ENCODE measurements at regions not wholly inside any gene's neighbourhood (a gene's known extent, or its start where the extent isn't known, plus 50 kb on each side); places are given as distances from the start of the nearest gene placed in this dataset.

- no peaks in the 10 kb centered on the region for H3K9me2 ChIP-seq (replicated peaks; ENCODE audit: low read depth, low read length)
- no peak overlapping the region for H3K9ac ChIP-seq (ENCODE audit: low read depth, low read length, poor library complexity, severe bottlenecking)
- H3K36me3 ChIP-seq (ENCODE audit: insufficient read depth, low read length): no peaks in the 10 kb centered on the region
- H3F3A ChIP-seq (ENCODE audit: low read depth): no peaks in the 10 kb centered on the region
- no peak for TF ChIP-seq CTCF (conservative IDR thresholded peaks at IDR 0.05; ENCODE audit: low read length)
- no peak for TF ChIP-seq EZH2phosphoT487 (IDR thresholded peaks at IDR 0.05; ENCODE audit: borderline replicate concordance)
- no peak overlapping the region for H2AFZ ChIP-seq (ENCODE audit: low read length)
- no peaks in the 10 kb centered on the region for H3K9me3 ChIP-seq (ENCODE audit: insufficient read depth, low read depth, low read length)
- no peaks in the 10 kb centered on the region for H3K4me1 ChIP-seq (ENCODE audit: insufficient read depth, low read length, poor library complexity, severe bottlenecking)
- no peaks in the 10 kb centered on the region for H4K20me1 ChIP-seq (ENCODE audit: insufficient read depth, low read length, poor library complexity, severe bottlenecking)
- H3K27me3 ChIP-seq (ENCODE audit: insufficient read depth, low read length, poor library complexity, severe bottlenecking): no peaks in the 10 kb centered on the region
- no peaks in the 10 kb centered on the region for H3K79me2 ChIP-seq (ENCODE audit: insufficient read depth, low read length)
- H3K4me3 ChIP-seq (ENCODE audit: low read length, poor library complexity, severe bottlenecking): no peak overlapping the region
- no peak overlapping the region for H3K4me2 ChIP-seq (ENCODE audit: low read depth, low read length, poor library complexity, severe bottlenecking)
Measured at GRCh38 chr2:105166688-105167087, 74.9 kb upstream of the GPR45 start.

GRCh38 chr2:105168543-105168942 lies 73.0 kb upstream of the GPR45 start:
- Histone ChIP-seq H3K4me1 (ENCODE audit: insufficient read depth, low read length, poor library complexity, severe bottlenecking) (no peaks in the 10 kb centered on the region), H3F3A (ENCODE audit: low read depth) (no peaks in the 10 kb centered on the region), H3K36me3 (ENCODE audit: insufficient read depth, low read length) (no peaks in the 10 kb centered on the region), H2AFZ (ENCODE audit: low read length) (no peak overlapping the region), H3K27me3 (ENCODE audit: insufficient read depth, low read length, poor library complexity, severe bottlenecking) (no peaks in the 10 kb centered on the region), H3K9me3 (ENCODE audit: insufficient read depth, low read depth, low read length) (no peaks in the 10 kb centered on the region), H3K9me2 (replicated peaks; ENCODE audit: low read depth, low read length) (no peaks in the 10 kb centered on the region), H3K4me2 (ENCODE audit: low read depth, low read length, poor library complexity, severe bottlenecking) (no peak overlapping the region), H4K20me1 (ENCODE audit: insufficient read depth, low read length, poor library complexity, severe bottlenecking) (no peaks in the 10 kb centered on the region), H3K79me2 (ENCODE audit: insufficient read depth, low read length) (no peaks in the 10 kb centered on the region), H3K9ac (ENCODE audit: low read depth, low read length, poor library complexity, severe bottlenecking) (no peak overlapping the region), H3K4me3 (ENCODE audit: low read length, poor library complexity, severe bottlenecking) (no peak overlapping the region)
- no peak for TF ChIP-seq CTCF (conservative IDR thresholded peaks at IDR 0.05; ENCODE audit: low read length)
- no peak for TF ChIP-seq EZH2phosphoT487 (IDR thresholded peaks at IDR 0.05; ENCODE audit: borderline replicate concordance)

- Histone ChIP-seq H2AFZ (ENCODE audit: low read length) (no peak overlapping the region), H4K20me1 (ENCODE audit: insufficient read depth, low read length, poor library complexity, severe bottlenecking) (no peaks in the 10 kb centered on the region), H3K4me2 (ENCODE audit: low read depth, low read length, poor library complexity, severe bottlenecking) (peak overlapping the region; percentile 73), H3K4me3 (ENCODE audit: low read length, poor library complexity, severe bottlenecking) (peak overlapping the region; percentile 59), H3K9me3 (ENCODE audit: insufficient read depth, low read depth, low read length) (no peaks in the 10 kb centered on the region), H3K9me2 (replicated peaks; ENCODE audit: low read depth, low read length) (no peaks in the 10 kb centered on the region), H3F3A (ENCODE audit: low read depth) (no peaks in the 10 kb centered on the region), H3K36me3 (ENCODE audit: insufficient read depth, low read length) (no peaks in the 10 kb centered on the region), H3K9ac (ENCODE audit: low read depth, low read length, poor library complexity, severe bottlenecking) (peak overlapping the region; percentile 29), H3K27me3 (ENCODE audit: insufficient read depth, low read length, poor library complexity, severe bottlenecking) (no peaks in the 10 kb centered on the region), H3K4me1 (ENCODE audit: insufficient read depth, low read length, poor library complexity, severe bottlenecking) (peaks cover 32% of the 10 kb centered on the region), H3K79me2 (ENCODE audit: insufficient read depth, low read length) (no peaks in the 10 kb centered on the region)
- TF ChIP-seq EZH2phosphoT487 (IDR thresholded peaks at IDR 0.05; ENCODE audit: borderline replicate concordance) (no peak), CTCF (conservative IDR thresholded peaks at IDR 0.05; ENCODE audit: low read length) (no peak)
Measured at GRCh38 chr2:105175231-105175630, 66.3 kb upstream of the GPR45 start.
